Epithelial cell of proximal tubule (primary cell): ENCODE measurements at regions not wholly inside any gene's neighbourhood (a gene's known extent, or its start where the extent isn't known, plus 50 kb on each side); places are given as distances from the start of the nearest gene placed in this dataset.

Experiments used
- DNase-seq: peaks from one replicate; pipeline ENCODE4 v3.0.0-alpha.2; 2011; ENCODE audit warnings: low read depth
- H3K4me3 ChIP-seq: 2 replicates; pipeline ENCODE4 v1.5.1; 2011; ENCODE audit warnings: low read depth, mild to moderate bottlenecking, low read length
- TF ChIP-seq, protein P1 (sequence below): conservative IDR thresholded peaks from 2 replicates; pipeline ENCODE4 v1.5.1; 2012; ENCODE audit warnings: low read depth, mild to moderate bottlenecking, low read length

DNA sequence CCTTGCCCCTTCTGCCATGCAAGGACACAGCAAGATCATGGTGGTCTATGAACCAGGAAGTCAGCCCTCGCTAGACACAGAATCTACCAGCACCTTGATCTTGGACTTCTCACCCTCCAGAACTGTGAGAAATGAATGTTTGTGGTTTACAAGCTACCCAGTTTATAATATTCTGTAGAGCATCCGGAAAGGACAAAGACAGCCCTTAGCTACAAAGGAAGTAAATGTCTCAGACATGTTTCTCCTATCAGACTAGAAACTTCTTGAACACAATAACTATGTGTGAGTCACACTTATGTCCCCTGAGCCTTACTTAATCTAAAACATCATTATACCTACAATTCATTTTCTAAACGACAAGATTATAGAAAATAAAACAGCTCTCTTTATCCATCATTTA lies 176.7 kb downstream of the KLHL28 start:
- no peak overlapping the region for H3K4me3 ChIP-seq
- no peak for DNase-seq
- TF ChIP-seq, protein P1, sequence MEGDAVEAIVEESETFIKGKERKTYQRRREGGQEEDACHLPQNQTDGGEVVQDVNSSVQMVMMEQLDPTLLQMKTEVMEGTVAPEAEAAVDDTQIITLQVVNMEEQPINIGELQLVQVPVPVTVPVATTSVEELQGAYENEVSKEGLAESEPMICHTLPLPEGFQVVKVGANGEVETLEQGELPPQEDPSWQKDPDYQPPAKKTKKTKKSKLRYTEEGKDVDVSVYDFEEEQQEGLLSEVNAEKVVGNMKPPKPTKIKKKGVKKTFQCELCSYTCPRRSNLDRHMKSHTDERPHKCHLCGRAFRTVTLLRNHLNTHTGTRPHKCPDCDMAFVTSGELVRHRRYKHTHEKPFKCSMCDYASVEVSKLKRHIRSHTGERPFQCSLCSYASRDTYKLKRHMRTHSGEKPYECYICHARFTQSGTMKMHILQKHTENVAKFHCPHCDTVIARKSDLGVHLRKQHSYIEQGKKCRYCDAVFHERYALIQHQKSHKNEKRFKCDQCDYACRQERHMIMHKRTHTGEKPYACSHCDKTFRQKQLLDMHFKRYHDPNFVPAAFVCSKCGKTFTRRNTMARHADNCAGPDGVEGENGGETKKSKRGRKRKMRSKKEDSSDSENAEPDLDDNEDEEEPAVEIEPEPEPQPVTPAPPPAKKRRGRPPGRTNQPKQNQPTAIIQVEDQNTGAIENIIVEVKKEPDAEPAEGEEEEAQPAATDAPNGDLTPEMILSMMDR, result no peak

GRCh38 chr14:44783901-44784300 lies 177.8 kb downstream of the KLHL28 start:
- TF ChIP-seq, protein P1, result no peak
- no peak overlapping the region for H3K4me3 ChIP-seq
- DNase-seq, result no peak

GRCh38 chr14:44782775-44783238 lies 178.9 kb downstream of the KLHL28 start:
- no peak for DNase-seq
- TF ChIP-seq, protein P1, result no peak
- H3K4me3 ChIP-seq, result no peak overlapping the region

DNA sequence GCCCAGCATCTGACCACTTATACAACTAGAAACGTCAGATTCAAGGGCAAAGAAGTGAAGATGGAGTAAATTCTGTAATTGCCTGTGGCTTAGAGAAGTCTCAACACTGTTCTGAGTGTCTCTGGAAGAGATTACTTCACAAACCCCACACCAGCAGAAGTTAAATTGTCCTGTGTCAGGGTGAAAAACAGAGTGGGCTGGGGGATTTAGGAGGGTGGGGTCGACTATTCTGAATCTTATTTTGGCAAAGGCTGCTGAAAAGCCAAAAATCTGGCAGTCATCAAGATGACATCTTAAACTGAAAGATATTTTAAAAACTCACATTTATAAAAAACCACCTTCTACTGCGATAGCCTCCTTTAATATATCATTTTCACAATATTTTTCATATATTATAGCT lies 180.8 kb downstream of the KLHL28 start:
- no peak overlapping the region for H3K4me3 ChIP-seq
- TF ChIP-seq, protein P1, result no peak
- DNase-seq, result no peak

DNA sequence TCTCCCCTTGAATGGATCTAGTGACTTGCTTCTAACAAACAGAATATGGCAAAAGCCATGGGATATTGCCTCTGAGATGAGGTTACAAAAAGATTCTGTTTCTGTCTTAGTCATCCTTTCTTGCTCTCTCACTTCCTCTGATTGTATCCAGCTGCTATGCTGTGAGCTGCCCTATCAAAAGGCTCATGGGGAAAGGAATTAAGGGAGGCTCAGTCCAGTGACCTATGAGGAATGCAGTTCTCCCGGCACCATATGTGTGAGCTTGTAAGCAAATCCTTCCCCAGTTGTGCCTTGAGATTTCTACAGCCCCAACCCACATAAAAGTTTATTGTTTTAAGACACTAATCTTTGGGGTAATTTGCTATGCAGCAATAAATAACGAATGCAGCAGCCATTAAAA lies 183.1 kb downstream of the KLHL28 start:
- H3K4me3 ChIP-seq, result no peak overlapping the region
- TF ChIP-seq, protein P1, result no peak
- DNase-seq, result no peak

- TF ChIP-seq, protein P1, result no peak
- no peak for DNase-seq
- H3K4me3 ChIP-seq, result no peak overlapping the region
These were observed 184.2 kb downstream of the KLHL28 start for GRCh38 chr14:44777584-44777983.

DNA sequence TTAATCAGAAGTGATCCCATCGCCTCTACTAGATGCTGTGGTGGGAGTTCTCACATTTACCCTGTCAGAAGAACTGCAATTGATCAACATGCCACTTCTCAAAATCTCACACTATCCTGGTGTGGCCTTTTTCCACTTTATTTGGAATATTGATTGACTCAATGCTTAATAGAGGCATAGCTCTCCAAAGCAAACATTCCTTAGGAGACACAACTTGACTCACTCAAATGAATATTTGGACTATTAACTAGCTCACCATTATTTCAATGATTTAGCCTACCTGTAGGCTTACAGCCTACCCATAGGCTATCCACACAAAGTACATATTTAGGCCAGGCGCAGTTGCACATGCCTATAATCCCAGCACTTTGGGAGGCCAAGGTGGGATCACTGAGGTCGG lies 186.5 kb downstream of the KLHL28 start:
- no peak for DNase-seq
- TF ChIP-seq, protein P1, result no peak

More for the DNA sequence above, 186.5 kb downstream of the KLHL28 start:
- H3K4me3 ChIP-seq, result no peak overlapping the region
